GM23248 (cell line): ENCODE measurements at regions not wholly inside any gene's neighbourhood (a gene's known extent, or its start where the extent isn't known, plus 50 kb on each side); places are given as distances from the start of the nearest gene placed in this dataset.

Experiments used
- EZH2 ChIP-seq: fragments of 200-600 bp; sonication (generic); IDR thresholded peaks from 2 replicates; pipeline ENCODE4 v1.6.1; 2018; ENCODE audit warnings: antibody characterized with exemption, mild to moderate bottlenecking; ENCODE audit not compliant: insufficient read depth, poor library complexity, severe bottlenecking
- EZH2phosphoT487 ChIP-seq: fragments of 200-600 bp; sonication (generic); IDR thresholded peaks from 2 replicates; pipeline ENCODE4 v1.6.1; 2018; ENCODE audit warnings: antibody characterized with exemption, moderate library complexity, mild to moderate bottlenecking, low read depth; ENCODE audit not compliant: insufficient read depth

GRCh38 chr1:175891783-175892309 is 148.5 kb upstream of the TNR start:
- no peak for TF ChIP-seq EZH2
- no peak for TF ChIP-seq EZH2phosphoT487
